CD4-positive, alpha-beta T cell (primary cell): ENCODE measurements at regions not wholly inside any gene's neighbourhood (a gene's known extent, or its start where the extent isn't known, plus 50 kb on each side); places are given as distances from the start of the nearest gene placed in this dataset.

ENCODE experiments used
- ATAC-seq: fragments of 200-7000 bp; cut with Tn5 transposase; one replicate; pipeline ENCODE4 v1.10.0; 2022; ENCODE audit warnings: mild to moderate bottlenecking; ENCODE audit not compliant: poor library complexity
- CTCF ChIA-PET: fragments of 350-600 bp; sonication (Branson Sonifier 250); formaldehyde crosslinking; loops from one replicate; lab custom pipeline; 2021; ENCODE audit warnings: antibody characterized with exemption, inconsistent platforms; lab: Charles Lee
- POLR2A ChIA-PET: fragments of 350-600 bp; sonication (Branson Sonifier 250); formaldehyde crosslinking; loops from one replicate; lab custom pipeline; 2021; ENCODE audit warnings: antibody characterized with exemption, inconsistent platforms; lab: Charles Lee
- DNase-seq, 14 experiments: peaks; one replicate each; pipeline ENCODE4 v3.0.0-alpha.2; 2013 to 2020; ENCODE audit warnings: mixed read lengths in 2 of 14
- H3K27ac ChIP-seq, 2 donors: one replicate each; pipeline versions ENCODE4 v1.5.1 to v1.7.0; 2013; ENCODE audit warnings: low read length in 2 of 2, low read depth in 1 of 2, mild to moderate bottlenecking in 1 of 2
- H3K27me3 ChIP-seq, 2 experiments: 1 replicate in 1 of 2; 2 replicates in 1 of 2; pipeline versions ENCODE4 v1.6.1 to v1.7.0; 2013; ENCODE audit warnings: low read length in 2 of 2, control low read depth in 1 of 2, mild to moderate bottlenecking in 1 of 2, moderate library complexity in 1 of 2; ENCODE audit not compliant: insufficient read depth in 2 of 2, control insufficient read depth in 1 of 2
- H3K36me3 ChIP-seq: one replicate; pipeline ENCODE4 v1.6.1; 2013; ENCODE audit warnings: low read length, control low read depth; ENCODE audit not compliant: insufficient read depth
- H3K4me1 ChIP-seq: one replicate; pipeline ENCODE4 v1.6.1; 2013; ENCODE audit warnings: low read length, control low read depth; ENCODE audit not compliant: insufficient read depth
- H3K4me3 ChIP-seq: one replicate; pipeline ENCODE4 v1.5.1; 2013; ENCODE audit warnings: mild to moderate bottlenecking, low read length, moderate library complexity
- H3K9me3 ChIP-seq, 2 experiments: 1 replicate in 1 of 2; 2 replicates in 1 of 2; pipeline versions ENCODE4 v1.6.1 to v1.7.0; 2013; ENCODE audit warnings: low read length in 2 of 2, mild to moderate bottlenecking in 2 of 2, control low read depth in 1 of 2, moderate library complexity in 1 of 2; ENCODE audit not compliant: control insufficient read depth in 1 of 2, insufficient read depth in 1 of 2
- H3K27ac Mint-ChIP-seq: one replicate; pipeline ENCODE4 v1.8.0; 2020; ENCODE audit warnings: mixed read lengths
- H3K27me3 Mint-ChIP-seq: one replicate; pipeline ENCODE4 v1.8.0; 2021; ENCODE audit warnings: mixed read lengths
- H3K36me3 Mint-ChIP-seq: one replicate; pipeline ENCODE4 v1.8.0; 2021; ENCODE audit warnings: low read depth, mixed read lengths
- H3K4me1 Mint-ChIP-seq: one replicate; pipeline ENCODE4 v1.8.0; 2021; ENCODE audit warnings: low read depth, mixed read lengths
- H3K4me3 Mint-ChIP-seq: one replicate; pipeline ENCODE4 v1.8.0; 2020; ENCODE audit warnings: mild to moderate bottlenecking, mixed read lengths
- H3K9me3 Mint-ChIP-seq: one replicate; pipeline ENCODE4 v1.8.0; 2020; ENCODE audit warnings: mixed read lengths
- CTCF ChIP-seq: fragments of 200-600 bp; IDR thresholded peaks from one replicate; pipeline ENCODE4 v1.8.0; 2022; ENCODE audit warnings: antibody characterized with exemption, mild to moderate bottlenecking
- intact Hi-C, 2 experiments: fragments of 100-400 bp; cut with DNase I in 1 of 2; cut with micrococcal nuclease in 1 of 2; formaldehyde crosslinking; loops; one replicate each; pipeline versions ENCODE4 v1.15.1 to v1.9.0; 2023 to 2025; cut with DNase I, micrococcal nuclease

- no peaks in the 10 kb centered on the region for H3K9me3 Mint-ChIP-seq
- no peak for TF ChIP-seq CTCF
- no peaks in the 10 kb centered on the region for H3K4me1 ChIP-seq
- peaks cover 0 to 5% of the 10 kb centered on the region in 2 experiments for H3K9me3 ChIP-seq
- no peaks in the 10 kb centered on the region for H3K4me1 Mint-ChIP-seq
- no peak overlapping the region for H3K4me3 Mint-ChIP-seq
- no peak overlapping the region for H3K4me3 ChIP-seq
- H3K36me3 Mint-ChIP-seq = no peaks in the 10 kb centered on the region
- no peak overlapping the region for H3K27ac ChIP-seq
- intact Hi-C loops = no loop called here
- ATAC-seq (no peak), DNase-seq (no peak)
- peaks cover 58% of the 10 kb centered on the region for H3K27me3 Mint-ChIP-seq
- H3K27me3 ChIP-seq = peaks cover 13 to 31% of the 10 kb centered on the region in 2 experiments
- ChIA-PET CTCF (no interaction called here), POLR2A (no interaction called here)
- no peak overlapping the region for H3K27ac Mint-ChIP-seq
- H3K36me3 ChIP-seq = no peaks in the 10 kb centered on the region
Observed at GRCh38 chr11:116536416-116536815, 236.4 kb downstream of the BUD13 start.

- Mint-ChIP-seq H3K4me1 (no peaks in the 10 kb centered on the region), H3K9me3 (no peaks in the 10 kb centered on the region), H3K4me3 (no peak overlapping the region), H3K27me3 (peaks cover 62% of the 10 kb centered on the region), H3K36me3 (no peaks in the 10 kb centered on the region), H3K27ac (no peak overlapping the region)
- no peaks in the 10 kb centered on the region for H3K36me3 ChIP-seq
- H3K27ac ChIP-seq = no peak overlapping the region
- POLR2A ChIA-PET = no interaction called here
- no peak overlapping the region for H3K4me3 ChIP-seq
- intact Hi-C loops = no loop called here
- H3K9me3 ChIP-seq = peaks cover 0 to 5% of the 10 kb centered on the region in 2 experiments
- CTCF ChIA-PET = no interaction called here
- no peaks in the 10 kb centered on the region for H3K4me1 ChIP-seq
- ATAC-seq (no peak), DNase-seq (no peak)
- H3K27me3 ChIP-seq = peaks cover 15 to 31% of the 10 kb centered on the region in 2 experiments
- no peak for TF ChIP-seq CTCF
Observed at GRCh38 chr11:116535994-116536393, 236.8 kb downstream of the BUD13 start.

- no peak overlapping the region for H3K27ac ChIP-seq
- CTCF ChIA-PET = no interaction called here
- Mint-ChIP-seq H3K36me3 (no peaks in the 10 kb centered on the region), H3K4me3 (no peak overlapping the region), H3K27me3 (peaks cover 68% of the 10 kb centered on the region), H3K9me3 (peaks cover 2% of the 10 kb centered on the region), H3K4me1 (no peaks in the 10 kb centered on the region), H3K27ac (no peak overlapping the region)
- POLR2A ChIA-PET = no interaction called here
- DNase-seq (no peak), ATAC-seq (no peak)
- no peak for TF ChIP-seq CTCF
- no peaks in the 10 kb centered on the region for H3K36me3 ChIP-seq
- intact Hi-C loops = no loop called here
- H3K27me3 ChIP-seq = peaks cover 14 to 31% of the 10 kb centered on the region in 2 experiments
- no peaks in the 10 kb centered on the region for H3K4me1 ChIP-seq
- H3K4me3 ChIP-seq = no peak overlapping the region
- peaks cover 0 to 5% of the 10 kb centered on the region in 2 experiments for H3K9me3 ChIP-seq
Observed at GRCh38 chr11:116535120-116535519, 237.7 kb downstream of the BUD13 start.
